Chondrocyte (in vitro differentiated cells): ENCODE measurements at regions not wholly inside any gene's neighbourhood (a gene's known extent, or its start where the extent isn't known, plus 50 kb on each side); places are given as distances from the start of the nearest gene placed in this dataset.

Experiments
- DNase-seq: peaks from one replicate; pipeline ENCODE4 v3.0.0; 2021; ENCODE audit warnings: mixed read lengths, low spot score
- H3K27ac Mint-ChIP-seq: one replicate; pipeline ENCODE4 v1.8.0; 2021; ENCODE audit warnings: mild to moderate bottlenecking, moderate library complexity, mixed read lengths; ENCODE audit not compliant: unreplicated experiment
- H3K27me3 Mint-ChIP-seq: 2 replicates; pipeline ENCODE4 v1.8.0; 2021; ENCODE audit warnings: low read depth, mixed read lengths
- H3K36me3 Mint-ChIP-seq: 2 replicates; pipeline ENCODE4 v1.8.0; 2021; ENCODE audit warnings: low read depth, mixed read lengths
- H3K4me1 Mint-ChIP-seq: 2 replicates; pipeline ENCODE4 v1.8.0; 2021; ENCODE audit warnings: low read depth, mild to moderate bottlenecking, mixed read lengths
- H3K4me3 Mint-ChIP-seq: one replicate; pipeline ENCODE4 v1.8.0; 2021; ENCODE audit warnings: mild to moderate bottlenecking, moderate library complexity, mixed read lengths; ENCODE audit not compliant: unreplicated experiment
- H3K9me3 Mint-ChIP-seq: 2 replicates; pipeline ENCODE4 v1.8.0; 2021; ENCODE audit warnings: low read depth, mixed read lengths
- CTCF ChIP-seq: fragments of 200-600 bp; sonication (generic); IDR thresholded peaks from 2 replicates; pipeline ENCODE4 v1.5.0; 2021; ENCODE audit warnings: antibody characterized with exemption, mild to moderate bottlenecking, moderate library complexity

GRCh38 chr10:128400564-128400963, 274.3 kb upstream of the MKI67 start:
- no peak for DNase-seq
- Mint-ChIP-seq H3K4me1 (no peaks in the 10 kb centered on the region), H3K27me3 (no peaks in the 10 kb centered on the region), H3K36me3 (no peaks in the 10 kb centered on the region), H3K27ac (no peak overlapping the region), H3K9me3 (peaks cover 25% of the 10 kb centered on the region), H3K4me3 (no peak overlapping the region)
- TF ChIP-seq CTCF = no peak

- H3K9me3 Mint-ChIP-seq = peaks cover 20% of the 10 kb centered on the region
These were observed 279.2 kb upstream of the MKI67 start for GRCh38 chr10:128405450-128405849.

GRCh38 chr10:128411643-128412042, 285.4 kb upstream of the MKI67 start:
- no peaks in the 10 kb centered on the region for H3K4me1 Mint-ChIP-seq
- H3K4me3 Mint-ChIP-seq = no peak overlapping the region
- H3K27me3 Mint-ChIP-seq = no peaks in the 10 kb centered on the region
- H3K36me3 Mint-ChIP-seq = no peaks in the 10 kb centered on the region
- no peak for DNase-seq
- H3K27ac Mint-ChIP-seq = no peak overlapping the region
- TF ChIP-seq CTCF = no peak
- peaks cover 16% of the 10 kb centered on the region for H3K9me3 Mint-ChIP-seq

More at GRCh38 chr10:128405450-128405849, 279.2 kb upstream of the MKI67 start:
- Mint-ChIP-seq H3K27me3 (no peaks in the 10 kb centered on the region), H3K27ac (no peak overlapping the region), H3K4me1 (no peaks in the 10 kb centered on the region), H3K36me3 (no peaks in the 10 kb centered on the region), H3K4me3 (no peak overlapping the region)
- DNase-seq = no peak
- no peak for TF ChIP-seq CTCF

GRCh38 chr10:128414568-128414967, 288.3 kb upstream of the MKI67 start:
- TF ChIP-seq CTCF = no peak
- DNase-seq = no peak
- Mint-ChIP-seq H3K9me3 (peaks cover 20% of the 10 kb centered on the region), H3K27me3 (no peaks in the 10 kb centered on the region), H3K4me3 (no peak overlapping the region), H3K4me1 (no peaks in the 10 kb centered on the region), H3K36me3 (no peaks in the 10 kb centered on the region), H3K27ac (no peak overlapping the region)

- no peaks in the 10 kb centered on the region for H3K27me3 Mint-ChIP-seq
- H3K4me1 Mint-ChIP-seq = no peaks in the 10 kb centered on the region
- no peak overlapping the region for H3K4me3 Mint-ChIP-seq
- no peak overlapping the region for H3K27ac Mint-ChIP-seq
- TF ChIP-seq CTCF = no peak
- no peak for DNase-seq
- H3K9me3 Mint-ChIP-seq = peaks cover 21% of the 10 kb centered on the region
- H3K36me3 Mint-ChIP-seq = no peaks in the 10 kb centered on the region
These were observed 290.0 kb upstream of the MKI67 start for GRCh38 chr10:128416231-128416630.
